Ovary (tissue), 7 donors: ENCODE measurements at regions not wholly inside any gene's neighbourhood (a gene's known extent, or its start where the extent isn't known, plus 50 kb on each side); places are given as distances from the start of the nearest gene placed in this dataset.
"Not testable (repeated sequence)": the region's sequence is repeated elsewhere in the genome, so short reads cannot be mapped to it uniquely, and the experiment has no call there.

Source experiments
- DNase-seq, 5 donors: peaks; one replicate each; pipeline ENCODE4 v3.0.0-alpha.2; 2019 to 2020
- H3K27ac ChIP-seq, 2 donors: fragments of 200-600 bp; one replicate each; pipeline versions ENCODE4 v1.5.1 to v1.8.0; 2019 to 2022
- H3K27me3 ChIP-seq: fragments of 200-600 bp; one replicate; pipeline ENCODE4 v1.8.0; 2022
- H3K36me3 ChIP-seq: fragments of 200-600 bp; sonication (generic); one replicate; pipeline ENCODE4 v1.5.1; 2019
- H3K4me1 ChIP-seq: one replicate; pipeline ENCODE4 v1.8.1; 2013; ENCODE audit warnings: mild to moderate bottlenecking, moderate library complexity; ENCODE audit not compliant: insufficient read depth
- H3K4me3 ChIP-seq: fragments of 200-600 bp; sonication (generic); one replicate; pipeline ENCODE4 v1.5.1; 2017
- H3K9me3 ChIP-seq, 2 donors: fragments of 200-600 bp in 1 of 2; sonication (generic) in 1 of 2; one replicate each; pipeline versions ENCODE4 v1.5.1 to v1.8.1; 2013 to 2019; ENCODE audit warnings: mild to moderate bottlenecking in 1 of 2, moderate library complexity in 1 of 2
- EP300 ChIP-seq: sonication (generic); formaldehyde crosslinking; IDR thresholded peaks from one replicate; pipeline ENCODE4 v1.6.1; 2017; ENCODE audit warnings: antibody characterized with exemption
- POLR2A ChIP-seq: fragments of 450-650 bp; IDR thresholded peaks from one replicate; pipeline ENCODE4 v1.6.1; 2017; ENCODE audit warnings: antibody characterized with exemption, mild to moderate bottlenecking, moderate library complexity
- WGBS, 3 donors: extraction: QIAGEN DNeasy Blood & Tissue Kit in 1 of 3; methylation state at CpG; one replicate each; pipeline versions ENCODE4 v1.1.5 to v1.1.7; 2013 to 2017; 5-methylcytosine and 5-hydroxymethylcytosine counted together
- intact Hi-C, 4 donors: fragments of 100-400 bp; cut with DNase I; formaldehyde crosslinking; loops; one replicate each; pipeline versions ENCODE4 v1.11.0 to v1.15.1; 2022 to 2023
- TF ChIP-seq, protein P1 (sequence below), 3 donors: fragments of 450-650 bp in 2 of 3; fragments of 200-600 bp in 1 of 3; IDR thresholded peaks; one replicate each; pipeline versions ENCODE4 v1.5.1 to v1.8.0; 2016 to 2022; ENCODE audit warnings: antibody characterized with exemption in 3 of 3, mild to moderate bottlenecking in 1 of 3
- donor health status: DM: no; HTN: no; CAD: no; lungs with moderate emphysema.
- donor health status: DM: no; HTN: no; CAD: no.
- donor health status: Bipolar disorder and iron deficiency.
- donor health status: DM: no; HTN: no; CAD: no.
- donor health status: DM: yes; HTN: yes; CAD: no.

DNA sequence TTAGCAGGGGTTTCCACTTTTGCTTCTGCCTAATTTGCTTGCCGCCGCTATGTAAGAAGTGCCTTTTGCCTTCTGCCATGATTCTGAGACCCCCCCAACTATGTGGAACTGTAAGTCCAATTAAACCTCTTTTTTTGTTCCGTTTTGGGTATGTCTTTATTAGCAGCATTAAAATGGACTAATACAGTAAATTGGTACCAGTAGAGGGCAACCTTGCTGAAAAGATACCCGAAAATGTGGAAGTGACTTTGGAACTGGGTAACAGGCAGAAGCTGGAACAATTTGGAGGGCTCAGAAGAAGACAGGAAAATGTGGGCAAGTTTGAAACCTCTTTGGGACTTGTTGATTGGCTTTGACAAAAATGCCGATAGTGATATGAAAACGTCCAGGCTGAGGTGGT is 216.1 kb upstream of the FSIP2 start:
- intact Hi-C loops = no loop called here
- H3K9me3 ChIP-seq = no peaks in the 10 kb centered on the region
- no peaks in the 10 kb centered on the region for H3K36me3 ChIP-seq
- no peaks in the 10 kb centered on the region for H3K4me1 ChIP-seq
- DNase-seq = no peak
- no peak for TF ChIP-seq POLR2A
- no peak for TF ChIP-seq EP300
- TF ChIP-seq, protein P1, sequence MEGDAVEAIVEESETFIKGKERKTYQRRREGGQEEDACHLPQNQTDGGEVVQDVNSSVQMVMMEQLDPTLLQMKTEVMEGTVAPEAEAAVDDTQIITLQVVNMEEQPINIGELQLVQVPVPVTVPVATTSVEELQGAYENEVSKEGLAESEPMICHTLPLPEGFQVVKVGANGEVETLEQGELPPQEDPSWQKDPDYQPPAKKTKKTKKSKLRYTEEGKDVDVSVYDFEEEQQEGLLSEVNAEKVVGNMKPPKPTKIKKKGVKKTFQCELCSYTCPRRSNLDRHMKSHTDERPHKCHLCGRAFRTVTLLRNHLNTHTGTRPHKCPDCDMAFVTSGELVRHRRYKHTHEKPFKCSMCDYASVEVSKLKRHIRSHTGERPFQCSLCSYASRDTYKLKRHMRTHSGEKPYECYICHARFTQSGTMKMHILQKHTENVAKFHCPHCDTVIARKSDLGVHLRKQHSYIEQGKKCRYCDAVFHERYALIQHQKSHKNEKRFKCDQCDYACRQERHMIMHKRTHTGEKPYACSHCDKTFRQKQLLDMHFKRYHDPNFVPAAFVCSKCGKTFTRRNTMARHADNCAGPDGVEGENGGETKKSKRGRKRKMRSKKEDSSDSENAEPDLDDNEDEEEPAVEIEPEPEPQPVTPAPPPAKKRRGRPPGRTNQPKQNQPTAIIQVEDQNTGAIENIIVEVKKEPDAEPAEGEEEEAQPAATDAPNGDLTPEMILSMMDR (IDR thresholded peaks at IDR 0.05) = no peak
- H3K27ac ChIP-seq = no peak overlapping the region
- no peak overlapping the region for H3K4me3 ChIP-seq
- 79 to 85% (median 83%) methylated on average over 6 of the region's 6 CpGs for WGBS, 3 donors
- H3K27me3 ChIP-seq = no peaks in the 10 kb centered on the region

DNA sequence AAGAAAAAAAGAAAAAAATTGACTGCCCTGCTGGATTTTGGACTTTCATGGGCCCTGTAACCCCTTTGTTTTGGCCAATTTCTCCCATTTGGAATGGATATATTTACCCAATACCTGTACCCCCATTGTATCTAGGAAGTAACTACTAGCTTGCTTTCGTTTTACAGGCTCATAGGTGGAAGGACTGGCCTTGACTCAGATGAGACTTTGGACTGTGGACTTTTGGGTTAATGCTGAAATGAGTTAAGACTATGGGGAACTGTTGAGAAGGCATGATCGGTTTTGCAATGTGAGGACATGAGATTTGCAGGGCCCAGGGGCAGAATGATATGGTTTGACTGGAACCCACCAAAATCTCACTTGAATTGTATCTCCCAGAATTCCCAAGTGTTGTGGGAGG is 214.4 kb upstream of the FSIP2 start:
- 80 to 86% (median 83%) methylated on average over 2 of the region's 2 CpGs for WGBS, 3 donors
- H3K27ac ChIP-seq, DNase-seq, H3K9me3 ChIP-seq, H3K36me3 ChIP-seq, H3K4me1 ChIP-seq, intact Hi-C loops, H3K4me3 ChIP-seq, H3K27me3 ChIP-seq: not testable (repeated sequence)

DNA sequence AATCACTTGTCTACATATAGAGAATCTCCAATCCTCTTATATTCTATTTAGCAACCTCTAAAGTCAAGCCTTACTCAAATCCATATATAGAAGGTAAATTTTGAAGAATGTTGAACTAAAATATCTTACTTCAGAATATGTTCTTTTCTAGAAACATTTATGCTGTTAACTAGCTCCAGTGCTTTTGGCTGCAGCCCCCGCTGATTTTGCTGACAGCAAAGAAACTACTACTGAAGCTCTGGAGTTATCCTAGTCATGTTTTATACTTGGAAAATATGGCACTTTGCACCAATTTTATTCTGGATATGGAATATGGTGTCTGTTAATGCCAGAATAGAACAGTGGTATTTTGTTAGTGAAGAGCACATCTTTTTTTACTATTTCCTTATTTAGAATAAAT is 212.4 kb upstream of the FSIP2 start:
- 81 to 91% (median 81%) methylated on average over 1 of the region's 1 CpG for WGBS, 3 donors
- TF ChIP-seq, protein P1 (IDR thresholded peaks at IDR 0.05) = no peak
- TF ChIP-seq POLR2A (no peak), EP300 (no peak)
- no peak overlapping the region for H3K4me3 ChIP-seq

DNA sequence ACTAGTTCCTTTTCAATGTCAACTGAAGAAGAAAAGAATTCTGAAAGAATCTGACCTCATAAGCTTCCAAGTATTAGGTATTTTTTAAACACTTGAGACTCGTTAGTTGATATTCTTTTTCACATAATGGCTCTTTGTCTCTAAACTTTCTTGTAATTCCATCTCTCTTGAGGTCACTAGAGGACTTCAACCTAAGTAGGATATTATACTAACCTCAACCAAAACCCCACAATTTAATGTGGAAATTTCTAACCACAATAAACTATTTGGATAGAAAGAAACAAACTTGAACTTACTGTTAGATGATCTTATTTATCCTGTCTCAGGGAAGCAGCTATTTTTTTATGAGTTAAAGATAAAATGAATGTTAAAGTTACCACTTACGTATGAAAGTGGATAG is 206.9 kb upstream of the FSIP2 start:
- Histone ChIP-seq H3K36me3 (no peaks in the 10 kb centered on the region), H3K27me3 (no peaks in the 10 kb centered on the region), H3K9me3 (no peaks in the 10 kb centered on the region), H3K4me3 (no peak overlapping the region), H3K4me1 (no peaks in the 10 kb centered on the region), H3K27ac (no peak overlapping the region)
- no peak for DNase-seq
- 72 to 77% (median 73%) methylated on average over 2 of the region's 2 CpGs for WGBS, 3 donors
- intact Hi-C loops = no loop called here
- TF ChIP-seq POLR2A (no peak), EP300 (no peak)
- TF ChIP-seq, protein P1 (IDR thresholded peaks at IDR 0.05) = no peak

More for the DNA sequence above, 212.4 kb upstream of the FSIP2 start:
- no peak for DNase-seq
- Histone ChIP-seq H3K27ac (no peak overlapping the region), H3K27me3 (no peaks in the 10 kb centered on the region), H3K4me1 (no peaks in the 10 kb centered on the region), H3K36me3 (no peaks in the 10 kb centered on the region), H3K9me3 (no peaks in the 10 kb centered on the region)
- intact Hi-C loops = no loop called here

DNA sequence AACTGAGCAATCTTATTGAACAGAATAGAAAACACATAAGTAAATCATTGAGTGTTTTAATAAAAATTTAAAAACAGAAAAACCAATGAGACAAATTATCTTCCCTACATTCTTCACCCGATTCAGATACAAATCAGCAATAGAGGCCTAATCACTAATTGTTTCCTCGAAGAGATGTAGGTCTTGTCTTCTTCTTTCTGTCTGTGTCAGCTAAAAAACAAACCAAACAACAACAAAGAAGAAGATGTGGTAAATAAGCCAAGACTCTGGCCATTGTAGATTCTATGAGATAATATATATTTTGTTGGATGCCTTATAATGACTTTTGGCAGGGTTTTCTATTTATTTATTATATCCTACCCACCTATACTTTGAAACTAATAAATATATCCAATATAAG is 200.9 kb upstream of the FSIP2 start:
- H3K4me3 ChIP-seq = no peak overlapping the region
- intact Hi-C loops = no loop called here
- no peaks in the 10 kb centered on the region for H3K27me3 ChIP-seq
- 92 to 95% (median 93%) methylated on average over 2 of the region's 2 CpGs for WGBS, 3 donors
- no peaks in the 10 kb centered on the region for H3K36me3 ChIP-seq
- TF ChIP-seq EP300 = no peak
- TF ChIP-seq, protein P1 (IDR thresholded peaks at IDR 0.05) = no peak
- no peak for DNase-seq
- no peaks in the 10 kb centered on the region for H3K9me3 ChIP-seq
- no peak overlapping the region for H3K27ac ChIP-seq
- H3K4me1 ChIP-seq = no peaks in the 10 kb centered on the region
